DND-41 (cell line): ENCODE measurements at regions not wholly inside any gene's neighbourhood (a gene's known extent, or its start where the extent isn't known, plus 50 kb on each side); places are given as distances from the start of the nearest gene placed in this dataset.

Experiments used
- EZH2 ChIP-seq: IDR thresholded peaks from 3 replicates; pipeline ENCODE4 v1.6.1; 2012; ENCODE audit warnings: borderline replicate concordance, low read depth, mild to moderate bottlenecking, moderate library complexity, low read length, inconsistent platforms; ENCODE audit not compliant: severe bottlenecking
- TF ChIP-seq, protein P1 (sequence below): IDR thresholded peaks from 2 replicates; pipeline ENCODE4 v1.5.1; 2012; ENCODE audit warnings: borderline replicate concordance, low read length, moderate library complexity, mild to moderate bottlenecking; ENCODE audit not compliant: poor library complexity, severe bottlenecking; ENCODE audit errors: extremely low read depth

- TF ChIP-seq, protein P1, sequence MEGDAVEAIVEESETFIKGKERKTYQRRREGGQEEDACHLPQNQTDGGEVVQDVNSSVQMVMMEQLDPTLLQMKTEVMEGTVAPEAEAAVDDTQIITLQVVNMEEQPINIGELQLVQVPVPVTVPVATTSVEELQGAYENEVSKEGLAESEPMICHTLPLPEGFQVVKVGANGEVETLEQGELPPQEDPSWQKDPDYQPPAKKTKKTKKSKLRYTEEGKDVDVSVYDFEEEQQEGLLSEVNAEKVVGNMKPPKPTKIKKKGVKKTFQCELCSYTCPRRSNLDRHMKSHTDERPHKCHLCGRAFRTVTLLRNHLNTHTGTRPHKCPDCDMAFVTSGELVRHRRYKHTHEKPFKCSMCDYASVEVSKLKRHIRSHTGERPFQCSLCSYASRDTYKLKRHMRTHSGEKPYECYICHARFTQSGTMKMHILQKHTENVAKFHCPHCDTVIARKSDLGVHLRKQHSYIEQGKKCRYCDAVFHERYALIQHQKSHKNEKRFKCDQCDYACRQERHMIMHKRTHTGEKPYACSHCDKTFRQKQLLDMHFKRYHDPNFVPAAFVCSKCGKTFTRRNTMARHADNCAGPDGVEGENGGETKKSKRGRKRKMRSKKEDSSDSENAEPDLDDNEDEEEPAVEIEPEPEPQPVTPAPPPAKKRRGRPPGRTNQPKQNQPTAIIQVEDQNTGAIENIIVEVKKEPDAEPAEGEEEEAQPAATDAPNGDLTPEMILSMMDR, result no peak
- TF ChIP-seq EZH2, result no peak
Measured at GRCh38 chr10:36332926-36333325, 690.8 kb upstream of the FZD8 start.
